IMR-90 (cell line): ENCODE measurements at regions not wholly inside any gene's neighbourhood (a gene's known extent, or its start where the extent isn't known, plus 50 kb on each side); places are given as distances from the start of the nearest gene placed in this dataset.

ENCODE experiments used
- ATAC-seq: fragments of 200-7000 bp; cut with Tn5 transposase; 2 replicates; pipeline ENCODE4 v1.9.1; 2020; ENCODE audit warnings: low read depth, mild to moderate bottlenecking, moderate library complexity
- BruUV-seq: library from RNA; stranded (reverse); fragments of 400-500 nt; replicated peaks from 2 replicates; lab custom pipeline; 2021; lab: Mats Ljungman, UMichigan
- CTCF ChIA-PET: fragments of 300-600 bp; formaldehyde crosslinking; extraction: SDS; loops from one replicate; lab custom pipeline; 2021; ENCODE audit warnings: antibody characterized with exemption; lab: Yijun Ruan, JAX
- POLR2A ChIA-PET: fragments of 300-600 bp; sonication (Branson Sonifier 250); formaldehyde crosslinking; loops from one replicate; lab custom pipeline; 2022; ENCODE audit warnings: antibody characterized with exemption; ENCODE audit not compliant: unreplicated experiment; lab: Charles Lee
- DNase-seq: peaks from one replicate; pipeline ENCODE4 v3.0.0; 2013
- H2AFZ ChIP-seq: replicated peaks from 2 replicates; pipeline ENCODE3; 2013; ENCODE audit warnings: low read length, mild to moderate bottlenecking; ENCODE audit not compliant: poor library complexity
- H2AK5ac ChIP-seq: 2 replicates; pipeline ENCODE4 v1.6.1; 2013; ENCODE audit warnings: low read depth, low read length, inconsistent platforms
- H2AK9ac ChIP-seq: replicated peaks from 2 replicates; pipeline ENCODE3; 2013; ENCODE audit warnings: mild to moderate bottlenecking, low read depth, low read length, moderate library complexity; ENCODE audit not compliant: poor library complexity
- H2BK120ac ChIP-seq: 2 replicates; pipeline ENCODE4 v1.6.1; 2013; ENCODE audit warnings: low read depth, low read length, inconsistent platforms
- H2BK15ac ChIP-seq: 3 replicates; pipeline ENCODE4 v1.6.1; 2013; ENCODE audit warnings: low read depth, low read length, inconsistent platforms
- H2BK20ac ChIP-seq: 2 replicates; pipeline ENCODE4 v1.6.1; 2013; ENCODE audit warnings: low read depth, mild to moderate bottlenecking, inconsistent platforms, low read length, moderate library complexity
- H2BK5ac ChIP-seq: 2 replicates; pipeline ENCODE4 v1.6.1; 2013; ENCODE audit warnings: mild to moderate bottlenecking, low read depth, low read length, inconsistent platforms; ENCODE audit not compliant: poor library complexity, severe bottlenecking
- H3K14ac ChIP-seq: replicated peaks from 2 replicates; pipeline ENCODE4 v1.6.1; 2013; ENCODE audit warnings: low read depth, low read length, inconsistent platforms
- H3K18ac ChIP-seq: 2 replicates; pipeline ENCODE4 v1.6.1; 2013; ENCODE audit warnings: low read depth, low read length, control low read depth
- H3K23ac ChIP-seq: 2 replicates; pipeline ENCODE4 v1.6.1; 2013; ENCODE audit warnings: low read depth, low read length, inconsistent platforms
- H3K27ac ChIP-seq: 2 replicates; pipeline ENCODE4 v1.5.1; 2013; ENCODE audit warnings: mild to moderate bottlenecking, control low read depth, low read length; ENCODE audit not compliant: insufficient read depth
- H3K27me3 ChIP-seq: 2 replicates; pipeline ENCODE4 v1.6.1; 2013; ENCODE audit warnings: low read length; ENCODE audit not compliant: control insufficient read depth, insufficient read depth
- H3K36me3 ChIP-seq: 2 replicates; pipeline ENCODE4 v1.6.1; 2013; ENCODE audit warnings: low read length, mixed read lengths; ENCODE audit not compliant: control insufficient read depth, insufficient read depth
- H3K4ac ChIP-seq: 2 replicates; pipeline ENCODE4 v1.6.1; 2013; ENCODE audit warnings: low read depth, low read length, inconsistent platforms
- H3K4me1 ChIP-seq: 2 replicates; pipeline ENCODE4 v1.6.1; 2013; ENCODE audit warnings: low read length, mixed read lengths; ENCODE audit not compliant: control insufficient read depth, insufficient read depth
- H3K4me2 ChIP-seq: 2 replicates; pipeline ENCODE4 v1.6.1; 2013; ENCODE audit warnings: low read depth, mild to moderate bottlenecking, control low read depth, low read length, moderate library complexity
- H3K4me3 ChIP-seq: 2 replicates; pipeline ENCODE4 v1.5.1; 2013; ENCODE audit warnings: low read depth, mild to moderate bottlenecking, control low read depth, low read length, moderate library complexity; ENCODE audit not compliant: insufficient read depth
- H3K56ac ChIP-seq: 2 replicates; pipeline ENCODE4 v1.6.1; 2013; ENCODE audit warnings: low read length, inconsistent platforms; ENCODE audit not compliant: insufficient read depth; ENCODE audit errors: extremely low read depth
- H3K79me1 ChIP-seq, 2 experiments: 2 replicates each; pipeline ENCODE4 v1.6.1; 2013; ENCODE audit warnings: low read length in 2 of 2, inconsistent platforms in 1 of 2, low read depth in 1 of 2
- H3K9ac ChIP-seq: 2 replicates; pipeline ENCODE4 v1.6.1; 2013; ENCODE audit warnings: low read depth, low read length, control low read depth
- H3K9me1 ChIP-seq: 2 replicates; pipeline ENCODE4 v1.6.1; 2013; ENCODE audit warnings: low read length, inconsistent platforms; ENCODE audit not compliant: insufficient read depth
- H3K9me3 ChIP-seq: 2 replicates; pipeline ENCODE4 v1.6.1; 2013; ENCODE audit warnings: low read length; ENCODE audit not compliant: control insufficient read depth, insufficient read depth
- H4K20me1 ChIP-seq: 2 replicates; pipeline ENCODE4 v1.6.1; 2013; ENCODE audit warnings: low read length, inconsistent platforms; ENCODE audit not compliant: insufficient read depth
- H4K5ac ChIP-seq: 2 replicates; pipeline ENCODE4 v1.6.1; 2013; ENCODE audit warnings: mild to moderate bottlenecking, low read depth, low read length, control low read depth
- H4K8ac ChIP-seq, 2 experiments: 2 replicates each; pipeline ENCODE4 v1.6.1; 2013; ENCODE audit warnings: low read depth in 2 of 2, low read length in 2 of 2, control low read depth in 1 of 2, inconsistent platforms in 1 of 2
- H4K91ac ChIP-seq: 2 replicates; pipeline ENCODE4 v1.6.1; 2013; ENCODE audit warnings: low read depth, low read length, inconsistent platforms; ENCODE audit not compliant: insufficient read depth
- BHLHE40 ChIP-seq: fragments of 150-350 bp; IDR thresholded peaks from 2 replicates; pipeline ENCODE4 v1.6.1; 2016; ENCODE audit warnings: mild to moderate bottlenecking, low read depth, low read length
- CEBPB ChIP-seq: IDR thresholded peaks from 2 replicates; pipeline ENCODE4 v1.6.1; 2012; ENCODE audit warnings: low read depth, low read length, improper control_type of control experiment
- CHD1 ChIP-seq: IDR thresholded peaks from 2 replicates; pipeline ENCODE4 v1.6.1; 2012; ENCODE audit warnings: low read depth, low read length, improper control_type of control experiment
- CTCF ChIP-seq: conservative IDR thresholded peaks from 2 replicates; pipeline ENCODE4 v1.5.1; 2012; ENCODE audit warnings: mild to moderate bottlenecking, low read depth, low read length, improper control_type of control experiment
- MAFK ChIP-seq: IDR thresholded peaks from 2 replicates; pipeline ENCODE4 v1.6.1; 2012; ENCODE audit warnings: low read depth, low read length, improper control_type of control experiment
- MAZ ChIP-seq: IDR thresholded peaks from 2 replicates; pipeline ENCODE4 v1.6.1; 2012; ENCODE audit warnings: low read depth, mild to moderate bottlenecking, low read length, improper control_type of control experiment, moderate library complexity, borderline replicate concordance
- MXI1 ChIP-seq: IDR thresholded peaks from 2 replicates; pipeline ENCODE4 v1.6.1; 2012; ENCODE audit warnings: low read depth, mild to moderate bottlenecking, low read length, moderate library complexity, borderline replicate concordance
- NFE2L2 ChIP-seq: fragments of 150-350 bp; IDR thresholded peaks from 2 replicates; pipeline ENCODE4 v1.6.1; 2016; ENCODE audit warnings: low read depth, mild to moderate bottlenecking, low read length
- POLR2A ChIP-seq: IDR thresholded peaks from 2 replicates; pipeline ENCODE4 v1.6.1; 2012; ENCODE audit warnings: mild to moderate bottlenecking, low read depth, low read length
- RAD21 ChIP-seq: IDR thresholded peaks from 2 replicates; pipeline ENCODE4 v1.6.1; 2012; ENCODE audit warnings: low read length, improper control_type of control experiment
- RCOR1 ChIP-seq: IDR thresholded peaks from 2 replicates; pipeline ENCODE4 v1.6.1; 2012; ENCODE audit warnings: mild to moderate bottlenecking, low read length, improper control_type of control experiment; ENCODE audit not compliant: insufficient replicate concordance
- RFX5 ChIP-seq: IDR thresholded peaks from 2 replicates; pipeline ENCODE4 v1.8.0; 2012; ENCODE audit warnings: low read depth, mild to moderate bottlenecking, low read length, moderate library complexity
- SMC3 ChIP-seq: fragments of 150-350 bp; IDR thresholded peaks from 2 replicates; pipeline ENCODE4 v1.6.1; 2016; ENCODE audit warnings: low read depth, mild to moderate bottlenecking, antibody characterized with exemption, low read length, moderate library complexity
- WGBS, 2 experiments: methylation state at CpG; one replicate each; pipeline versions ENCODE4 v1.1.5 to v1.1.7; 2013; ENCODE audit warnings: missing lambda C conversion rate in 2 of 2; ENCODE audit not compliant: insufficient read length in 1 of 2; ENCODE audit errors: extremely low coverage in 2 of 2; 5-methylcytosine and 5-hydroxymethylcytosine counted together
- dilution Hi-C: fragments of 300-500 bp; cut with HindIII; formaldehyde crosslinking; loops from one replicate; pipeline ENCODE4 v1.14.3; 2018; ENCODE audit warnings: low sequenced_read_pairs; ENCODE audit not compliant: unreplicated experiment
- in situ Hi-C: fragments of 300-500 bp; cut with MboI; formaldehyde crosslinking; loops from 3 replicates; pipeline ENCODE4 v1.14.3; 2019; ENCODE audit warnings: low sequenced_read_pairs, inconsistent platforms, mixed read lengths
- intact Hi-C: fragments of 100-400 bp; cut with micrococcal nuclease; formaldehyde crosslinking; loops from 2 replicates; pipeline ENCODE4 v1.10.0; 2022

DNA sequence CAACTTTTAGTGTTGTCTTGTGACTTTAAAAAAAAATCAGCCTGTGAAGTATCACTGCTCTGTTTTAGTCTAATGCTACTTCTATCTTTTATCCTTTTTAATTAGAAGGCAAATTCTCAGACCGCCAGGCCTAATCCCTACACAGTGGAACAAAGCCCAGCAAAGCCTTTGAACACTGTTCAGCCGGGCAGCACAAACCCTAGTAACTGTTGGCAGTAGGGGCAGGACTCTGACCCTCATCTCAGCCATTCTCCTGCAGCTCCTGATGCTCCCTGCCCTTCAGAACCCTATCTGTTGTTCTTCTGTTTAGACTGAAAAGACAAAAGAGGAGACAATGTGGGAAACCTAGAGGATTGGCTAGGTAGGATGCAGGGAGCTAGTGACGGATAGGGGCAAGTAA lies 78.0 kb upstream of the OTX2 start:
- H2AFZ ChIP-seq: no peak overlapping the region
- no peaks in the 10 kb centered on the region for H3K27me3 ChIP-seq
- H2BK120ac ChIP-seq: no peak overlapping the region
- H3K4ac ChIP-seq: no peak overlapping the region
- H4K20me1 ChIP-seq: no peaks in the 10 kb centered on the region
- no peak overlapping the region for H3K4me3 ChIP-seq
- TF ChIP-seq MXI1: no peak
- TF ChIP-seq NFE2L2: no peak
- no peak for TF ChIP-seq CEBPB
- TF ChIP-seq POLR2A: no peak
- TF ChIP-seq CTCF: no peak
- TF ChIP-seq SMC3: no peak
- no peak for TF ChIP-seq MAFK
- no peak for TF ChIP-seq RAD21
- TF ChIP-seq BHLHE40: no peak
- TF ChIP-seq MAZ: no peak
- TF ChIP-seq RFX5: no peak
- TF ChIP-seq RCOR1: no peak
- no peak for TF ChIP-seq CHD1
- ATAC-seq: no peak
- dilution Hi-C loops (no loop called here), in situ Hi-C loops (no loop called here), intact Hi-C loops (no loop called here)
- no peak overlapping the region for H2AK5ac ChIP-seq
- H4K5ac ChIP-seq: no peak overlapping the region
- H3K27ac ChIP-seq: no peak overlapping the region
- H3K79me1 ChIP-seq: no peaks in the 10 kb centered on the region
- WGBS, 2 experiments: no CpG with 5 or more reads among the region's 3 CpGs
- H3K4me1 ChIP-seq: no peaks in the 10 kb centered on the region
- no peak overlapping the region for H3K14ac ChIP-seq
- H3K9me1 ChIP-seq: no peaks in the 10 kb centered on the region
- no peak overlapping the region for H2BK15ac ChIP-seq
- H3K56ac ChIP-seq: no peak overlapping the region
- H3K23ac ChIP-seq: no peak overlapping the region
- no peaks in the 10 kb centered on the region for H3K9me3 ChIP-seq
- no TSS peak for BruUV-seq
- no peak overlapping the region for H2BK5ac ChIP-seq
- H3K9ac ChIP-seq: no peak overlapping the region
- H3K18ac ChIP-seq: no peak overlapping the region
- DNase-seq: no peak
- H2AK9ac ChIP-seq: no peak overlapping the region
- H3K4me2 ChIP-seq: no peak overlapping the region
- no peak overlapping the region for H4K91ac ChIP-seq
- H3K36me3 ChIP-seq: no peaks in the 10 kb centered on the region
- no peak overlapping the region for H2BK20ac ChIP-seq
- H4K8ac ChIP-seq: no peak overlapping the region
- CTCF ChIA-PET: no interaction called here
- POLR2A ChIA-PET: no interaction called here
